ENCODE measurements at regions not wholly inside any gene's neighbourhood (a gene's known extent, or its start where the extent isn't known, plus 50 kb on each side); places are given as distances from the start of the nearest gene placed in this dataset.

DNA sequence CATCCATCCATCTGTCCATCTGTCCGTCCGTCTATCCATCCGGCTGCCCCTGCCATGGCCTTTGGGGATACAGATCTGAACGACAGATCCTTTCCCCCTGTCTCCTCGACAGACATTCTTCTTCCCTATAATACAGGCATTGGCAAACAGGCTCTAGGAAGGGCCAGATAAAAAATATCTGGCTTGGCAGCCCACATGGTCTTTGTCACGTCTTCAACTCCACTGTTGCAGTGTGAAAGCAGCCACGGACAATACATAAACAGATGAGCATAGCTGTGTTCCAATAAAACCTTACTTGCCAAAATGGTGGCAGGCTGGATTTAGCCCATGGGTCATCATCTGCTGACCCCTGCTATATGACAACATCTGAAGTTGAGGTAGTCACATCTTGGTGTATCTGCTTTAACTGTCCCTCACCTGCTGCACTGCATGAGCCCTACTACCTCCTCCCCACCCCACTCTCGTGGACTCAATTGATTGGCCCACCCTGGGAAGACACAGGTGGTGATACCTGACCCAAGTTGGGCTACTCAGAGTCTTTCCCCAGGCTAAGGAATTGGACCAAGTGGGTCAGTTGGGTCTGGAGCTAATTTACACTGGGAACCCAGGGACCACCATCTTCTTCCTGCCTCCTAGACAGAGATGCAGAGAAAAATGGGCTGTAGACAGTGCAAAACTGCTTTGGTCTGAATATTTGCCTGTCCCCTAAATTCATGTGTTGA, 128.4 kb upstream of the SMAD3 start:
- Histone ChIP-seq H3K4me3 (ENCODE audit: low read depth, low read length, poor library complexity, severe bottlenecking) (no peak overlapping the region), H3K36me3 (ENCODE audit: insufficient read depth, low read length) (no peaks in the 10 kb centered on the region), H2AFZ (ENCODE audit: low read length) (no peak overlapping the region), H3K27ac (ENCODE audit: low read depth, low read length, poor library complexity, severe bottlenecking) (no peak overlapping the region), H3K4me1 (ENCODE audit: insufficient read depth, low read length, poor library complexity, severe bottlenecking) (peaks cover 17% of the 10 kb centered on the region), H3K9me2 (ENCODE audit: insufficient read depth, low read length) (no peaks in the 10 kb centered on the region), H3K4me2 (ENCODE audit: low read length) (no peak overlapping the region), H3K79me2 (ENCODE audit: insufficient read depth, low read depth, low read length) (no peaks in the 10 kb centered on the region), H3K9me3 (ENCODE audit: low read length) (0 out of 2 replicates have a peak, but pooled peaks cover 14% of the 10 kb centered on the region), H4K20me1 (ENCODE audit: insufficient read depth, low read length) (no peaks in the 10 kb centered on the region)
- ChIA-PET CTCF (ENCODE audit: unreplicated experiment) (no interaction called here), POLR2A (interaction anchor here (0.7 kb wide), 1 partner anchor 269 kb away, joined by 3 read pairs; no protein-coding TSS in a partner anchor)
- no peak for TF ChIP-seq EZH2phosphoT487 (IDR thresholded peaks at IDR 0.05; ENCODE audit: borderline replicate concordance, low read depth, low read length)
- TF ChIP-seq CTCF (conservative IDR thresholded peaks at IDR 0.05; ENCODE audit: low read length) = no peak
- intact Hi-C loops (cut with micrococcal nuclease; ENCODE audit: unreplicated experiment) = no loop called here
- no peak for DNase-seq (ENCODE audit: low spot score)
- no TSS peak for BruUV-seq (replicated peaks)

DNA sequence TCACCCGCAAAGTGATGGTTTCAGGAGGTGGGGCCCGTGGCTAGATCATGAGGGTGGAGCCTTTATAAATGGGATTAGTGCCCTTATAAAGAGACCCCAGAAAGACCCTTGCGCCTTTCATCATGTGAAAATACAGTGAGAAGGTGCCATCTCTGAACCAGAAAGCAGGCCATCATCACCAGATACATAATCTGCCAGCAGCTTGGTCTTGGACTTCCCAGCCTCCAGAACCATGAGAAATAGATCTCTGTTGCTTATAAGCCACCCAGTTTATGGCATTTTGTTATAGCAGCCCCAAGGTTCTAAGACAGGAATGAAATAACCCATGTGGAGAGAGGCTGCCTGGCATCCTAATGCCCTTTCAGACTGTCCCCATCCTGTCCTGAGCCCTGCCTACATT, 127.8 kb upstream of the SMAD3 start:
- no TSS peak for BruUV-seq (replicated peaks)
- no peak overlapping the region for H2AFZ ChIP-seq (ENCODE audit: low read length)
- TF ChIP-seq CTCF (conservative IDR thresholded peaks at IDR 0.05; ENCODE audit: low read length) (no peak), EZH2phosphoT487 (IDR thresholded peaks at IDR 0.05; ENCODE audit: borderline replicate concordance, low read depth, low read length) (no peak)
- peaks cover 17% of the 10 kb centered on the region for H3K4me1 ChIP-seq (ENCODE audit: insufficient read depth, low read length, poor library complexity, severe bottlenecking)
- H3K9me3 ChIP-seq (ENCODE audit: low read length) = 0 out of 2 replicates have a peak, but pooled peaks cover 14% of the 10 kb centered on the region
- CTCF ChIA-PET (ENCODE audit: unreplicated experiment) = no interaction called here
- no peak overlapping the region for H3K4me2 ChIP-seq (ENCODE audit: low read length)
- H3K36me3 ChIP-seq (ENCODE audit: insufficient read depth, low read length) = no peaks in the 10 kb centered on the region
- DNase-seq (ENCODE audit: low spot score) = no peak
- no peaks in the 10 kb centered on the region for H3K79me2 ChIP-seq (ENCODE audit: insufficient read depth, low read depth, low read length)
- POLR2A ChIA-PET = no interaction called here
- no peaks in the 10 kb centered on the region for H3K9me2 ChIP-seq (ENCODE audit: insufficient read depth, low read length)
- H3K27ac ChIP-seq (ENCODE audit: low read depth, low read length, poor library complexity, severe bottlenecking) = no peak overlapping the region
- intact Hi-C loops (cut with micrococcal nuclease; ENCODE audit: unreplicated experiment) = no loop called here
- no peak overlapping the region for H3K4me3 ChIP-seq (ENCODE audit: low read depth, low read length, poor library complexity, severe bottlenecking)
- H4K20me1 ChIP-seq (ENCODE audit: insufficient read depth, low read length) = no peaks in the 10 kb centered on the region

DNA sequence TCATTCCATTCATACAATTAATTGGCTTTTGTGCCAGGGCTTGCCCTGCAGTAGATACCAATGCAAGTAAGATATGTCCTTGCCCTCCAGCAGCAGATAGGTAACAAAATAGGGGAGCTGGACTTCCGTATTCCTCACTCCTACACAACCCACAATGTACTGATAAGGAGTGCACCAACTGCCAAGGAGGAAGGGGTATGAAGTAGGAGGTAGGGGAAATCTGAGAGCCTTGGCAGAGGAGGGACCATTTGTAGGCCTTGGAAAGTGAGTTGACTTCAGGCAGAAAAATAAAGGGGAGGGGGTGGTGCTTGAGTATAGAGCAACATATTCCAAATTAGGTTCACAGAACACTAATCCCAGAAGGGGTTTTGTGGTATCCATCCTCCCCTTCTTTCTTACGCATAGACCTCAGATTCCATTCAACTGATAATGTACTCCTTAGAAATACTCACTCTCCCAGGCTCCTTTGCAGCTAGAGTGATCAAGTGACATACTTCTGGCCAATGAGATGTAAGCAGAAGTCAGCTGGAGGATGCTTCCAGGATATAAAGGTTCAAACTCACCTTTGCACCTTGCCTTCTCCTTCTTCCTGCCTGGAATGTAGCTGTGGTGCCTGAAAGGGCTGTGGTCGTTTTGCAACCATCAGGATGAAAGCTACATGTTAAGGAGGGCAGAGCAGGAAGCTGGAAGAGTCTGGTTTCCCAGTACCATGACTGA, 127.1 kb upstream of the SMAD3 start:
- intact Hi-C loops (cut with micrococcal nuclease; ENCODE audit: unreplicated experiment) = no loop called here
- Histone ChIP-seq H3K79me2 (ENCODE audit: insufficient read depth, low read depth, low read length) (no peaks in the 10 kb centered on the region), H3K9me3 (ENCODE audit: low read length) (0 out of 2 replicates have a peak, but pooled peaks cover 14% of the 10 kb centered on the region), H3K27ac (ENCODE audit: low read depth, low read length, poor library complexity, severe bottlenecking) (no peak overlapping the region), H3K4me3 (ENCODE audit: low read depth, low read length, poor library complexity, severe bottlenecking) (no peak overlapping the region), H3K4me2 (ENCODE audit: low read length) (no peak overlapping the region), H4K20me1 (ENCODE audit: insufficient read depth, low read length) (no peaks in the 10 kb centered on the region), H2AFZ (ENCODE audit: low read length) (no peak overlapping the region), H3K9me2 (ENCODE audit: insufficient read depth, low read length) (no peaks in the 10 kb centered on the region), H3K4me1 (ENCODE audit: insufficient read depth, low read length, poor library complexity, severe bottlenecking) (peaks cover 20% of the 10 kb centered on the region), H3K36me3 (ENCODE audit: insufficient read depth, low read length) (no peaks in the 10 kb centered on the region)
- BruUV-seq (replicated peaks) = no TSS peak
- ChIA-PET CTCF (ENCODE audit: unreplicated experiment) (no interaction called here), POLR2A (no interaction called here)
- no peak for TF ChIP-seq CTCF (conservative IDR thresholded peaks at IDR 0.05; ENCODE audit: low read length)
- DNase-seq (ENCODE audit: low spot score) = no peak

All from OCI-LY7 (cell line).